ENCODE measurements at regions not wholly inside any gene's neighbourhood (a gene's known extent, or its start where the extent isn't known, plus 50 kb on each side); places are given as distances from the start of the nearest gene placed in this dataset.
"Not testable (repeated sequence)": the region's sequence is repeated elsewhere in the genome, so short reads cannot be mapped to it uniquely, and the experiment has no call there.

DNA sequence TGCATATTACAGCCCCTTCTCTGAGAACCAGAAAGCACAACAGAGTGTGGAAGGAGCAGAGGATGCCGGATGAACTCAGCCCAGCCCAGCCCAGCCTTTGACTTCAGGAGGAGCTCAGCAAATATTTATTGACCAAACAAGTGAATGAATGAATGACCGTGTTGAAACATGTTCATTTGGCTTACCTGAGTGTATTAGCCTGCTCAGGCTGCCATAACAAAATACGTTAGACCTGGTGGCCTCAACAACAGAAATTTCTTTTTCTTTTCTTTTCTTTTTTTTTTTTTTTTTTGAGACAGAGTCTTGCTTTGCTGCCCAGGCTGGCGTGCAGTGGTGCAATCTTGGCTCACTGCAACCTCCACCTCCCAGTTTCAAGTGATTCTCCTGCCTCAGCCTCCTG lies 164.7 kb downstream of the RGS9 start:
- DNase-seq: not testable (repeated sequence)

DNA sequence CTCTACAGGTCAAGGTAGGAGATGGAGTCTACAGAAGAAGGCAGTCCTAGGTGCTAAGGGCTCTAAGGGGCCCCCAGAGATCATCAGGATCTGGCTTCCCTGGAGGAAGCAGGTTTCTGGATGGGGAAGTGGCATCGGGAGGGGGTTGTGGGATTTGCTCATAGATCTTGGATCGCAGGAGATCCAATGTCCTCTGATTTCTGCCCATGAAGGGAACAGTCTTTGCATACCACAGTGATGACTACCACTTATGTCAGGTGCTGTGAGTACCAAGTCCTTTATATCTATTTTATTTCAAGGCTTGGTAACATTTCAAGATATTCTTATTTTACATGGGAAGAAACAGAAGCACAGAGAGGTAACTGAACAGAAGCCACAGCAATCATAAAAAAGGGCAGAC lies 164.0 kb downstream of the RGS9 start:
- DNase-seq: no peak

DNA sequence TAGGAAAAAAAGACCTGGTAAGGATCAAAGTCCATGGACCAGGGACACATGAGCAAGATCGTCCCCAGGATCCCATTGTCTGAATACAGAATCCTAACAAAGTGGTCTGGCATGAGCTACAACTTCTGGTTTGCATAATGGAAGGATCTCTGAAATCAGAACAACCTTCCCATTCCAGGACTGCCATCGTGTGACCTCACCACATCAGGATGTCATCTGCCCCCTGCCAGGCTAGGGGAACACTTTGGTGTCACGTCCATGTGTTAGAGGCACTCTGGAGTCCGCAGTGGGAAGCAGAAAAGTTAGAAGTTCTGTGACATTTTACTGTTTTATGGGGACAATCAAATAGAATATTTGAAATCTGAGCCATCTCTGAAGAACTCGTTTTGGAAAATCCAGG lies 160.7 kb downstream of the RGS9 start:
- DNase-seq: no peak

DNA sequence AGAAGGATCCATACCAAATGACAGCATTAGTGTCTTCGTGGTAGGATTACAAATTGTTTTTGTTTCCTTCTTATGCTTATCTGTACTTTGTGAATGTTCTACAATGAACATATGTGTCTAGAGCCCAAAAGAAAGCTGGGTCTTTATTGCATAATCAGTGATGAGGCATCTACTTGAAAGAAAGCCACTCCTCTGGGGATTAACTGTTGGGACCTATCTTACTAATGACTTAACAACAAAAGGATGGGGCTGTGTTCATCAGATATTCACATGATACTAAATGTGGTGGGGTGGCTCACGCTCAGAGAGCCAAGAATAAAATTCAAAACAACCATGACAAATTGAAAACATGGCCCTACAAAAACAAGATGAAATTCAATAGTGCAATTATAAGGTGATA lies 160.2 kb downstream of the RGS9 start:
- DNase-seq: no peak

DNA sequence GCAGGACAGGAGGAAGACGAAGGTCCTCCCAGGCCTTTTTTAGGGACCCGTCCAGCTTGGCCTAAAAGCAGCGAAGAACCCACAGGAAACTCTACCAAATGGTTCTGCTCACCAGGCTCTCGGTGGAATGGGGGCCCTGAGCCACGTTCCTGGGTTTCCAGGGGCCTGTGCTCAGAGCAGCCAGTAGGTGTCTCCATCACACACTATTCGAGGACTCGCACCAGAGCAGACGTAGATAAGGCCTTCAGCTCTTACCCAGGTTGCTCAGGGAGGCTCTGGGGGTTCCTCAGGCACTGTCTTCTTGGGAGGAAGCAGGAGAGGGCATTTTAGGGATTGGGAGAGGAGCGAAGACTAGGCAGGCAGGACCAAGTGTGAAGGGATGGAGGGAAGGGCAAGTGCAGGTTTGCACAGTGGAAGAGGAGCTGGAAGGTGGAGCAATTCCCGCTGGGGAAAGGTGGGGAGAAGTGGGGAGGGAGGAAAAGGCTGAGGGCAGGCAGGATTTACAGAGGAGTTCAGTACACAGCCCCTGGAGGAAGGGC lies 157.1 kb downstream of the RGS9 start:
- DNase-seq: peak; percentile 82

DNA sequence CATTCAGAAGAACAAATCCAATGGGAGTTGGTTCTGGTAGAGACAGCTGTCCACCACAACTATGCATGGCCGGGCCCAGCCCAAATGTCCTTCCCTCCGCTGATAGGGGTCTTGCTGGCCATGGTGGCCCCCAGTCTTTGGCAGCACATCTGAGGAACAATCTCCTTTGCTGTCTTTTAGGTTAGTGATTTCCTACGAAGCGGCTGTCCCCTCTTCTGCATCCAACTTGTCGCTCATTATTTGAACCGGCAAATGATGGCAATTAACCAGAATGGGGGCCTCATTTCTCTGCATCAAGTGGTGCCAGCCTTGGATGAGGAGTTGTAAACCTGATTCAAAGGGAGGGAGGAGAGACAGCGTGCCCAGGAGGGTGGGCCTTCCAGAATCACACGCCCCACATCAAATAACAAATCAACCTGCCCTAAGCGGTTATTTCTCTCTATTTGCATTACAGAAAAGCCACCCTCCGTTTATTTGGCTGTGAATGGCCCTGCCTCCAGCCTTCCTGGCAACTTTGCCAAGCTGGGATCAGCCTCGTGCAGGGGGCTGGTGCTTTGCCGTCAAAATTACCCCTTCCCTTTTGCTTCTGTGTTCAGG lies 156.5 kb downstream of the RGS9 start:
- no peak for DNase-seq

DNA sequence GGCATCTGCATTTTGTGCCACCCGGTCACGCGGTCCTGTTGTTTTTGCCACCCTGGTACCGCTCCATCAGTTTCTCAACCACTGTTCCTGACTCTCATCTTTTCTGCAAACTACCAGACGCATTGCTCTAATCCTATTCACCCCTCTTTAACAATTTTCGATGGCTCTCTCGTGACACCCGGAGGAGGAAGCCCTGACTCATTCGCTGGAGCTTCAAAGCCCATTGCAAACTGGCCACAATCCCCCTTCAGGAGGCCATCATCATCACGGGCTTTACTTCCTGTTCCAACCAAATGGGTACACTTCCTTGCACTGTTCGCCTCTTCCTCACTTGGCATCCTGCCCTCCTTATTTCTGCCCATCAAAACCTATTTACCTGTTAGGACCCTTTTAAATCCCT lies 155.3 kb downstream of the RGS9 start:
- DNase-seq: no peak

DNA sequence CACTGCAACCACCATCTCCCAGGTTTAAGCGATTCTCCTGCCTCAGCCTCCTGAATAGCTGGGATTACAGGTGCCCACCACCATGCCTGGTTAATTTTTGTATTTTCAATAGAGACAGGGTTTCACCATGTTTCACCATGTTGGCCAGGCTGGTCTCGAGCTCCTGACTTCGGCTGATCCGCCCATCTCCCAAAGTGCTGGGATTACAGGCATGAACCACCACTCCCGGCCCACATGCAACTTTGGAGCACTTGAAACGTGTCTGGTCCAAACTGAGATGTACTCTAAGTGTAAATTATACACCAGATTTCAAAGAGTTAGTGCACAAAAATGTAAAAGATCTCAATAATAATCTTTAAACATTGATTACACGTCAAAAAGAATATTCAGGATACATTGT lies 154.1 kb downstream of the RGS9 start:
- peak; percentile 33 for DNase-seq

DNA sequence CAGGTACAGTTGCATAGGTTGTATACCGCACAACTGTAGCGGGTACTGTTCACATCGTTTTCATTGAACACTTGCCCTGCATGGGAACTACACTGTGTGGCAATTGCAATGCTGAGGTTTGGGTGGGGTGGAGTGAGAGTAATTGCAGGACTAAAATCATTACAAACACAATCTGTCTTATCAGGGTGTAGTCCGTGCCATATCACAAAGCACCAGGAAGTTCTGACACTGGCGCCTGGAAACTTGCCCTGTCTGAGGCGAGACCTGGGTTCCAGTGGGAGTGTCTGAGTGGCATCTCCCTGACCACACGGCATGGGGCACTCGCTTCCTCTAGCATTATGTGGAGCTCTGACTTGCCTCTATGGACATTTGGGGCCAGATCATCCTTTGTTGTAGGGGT lies 153.4 kb downstream of the RGS9 start:
- peak; percentile 35 for DNase-seq

DNA sequence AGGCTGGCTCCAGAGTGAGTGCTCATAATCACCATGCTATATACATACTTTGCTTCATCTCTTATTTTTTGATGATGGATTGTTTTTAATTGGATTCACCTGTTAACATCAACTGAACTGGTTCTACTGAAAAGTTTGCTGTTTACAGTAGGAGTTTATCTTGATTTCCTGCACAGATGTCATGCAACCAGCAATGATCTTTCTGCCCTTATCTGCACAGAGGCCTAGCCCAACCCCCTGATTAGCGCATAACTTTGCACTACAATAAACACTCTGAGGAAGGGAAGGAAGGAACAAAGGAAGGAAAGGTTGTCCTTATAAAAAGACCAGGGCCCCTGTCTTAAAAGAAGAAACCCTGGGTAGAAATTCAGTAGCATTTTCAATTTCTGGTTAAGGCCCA lies 152.9 kb downstream of the RGS9 start:
- no peak for DNase-seq

DNA sequence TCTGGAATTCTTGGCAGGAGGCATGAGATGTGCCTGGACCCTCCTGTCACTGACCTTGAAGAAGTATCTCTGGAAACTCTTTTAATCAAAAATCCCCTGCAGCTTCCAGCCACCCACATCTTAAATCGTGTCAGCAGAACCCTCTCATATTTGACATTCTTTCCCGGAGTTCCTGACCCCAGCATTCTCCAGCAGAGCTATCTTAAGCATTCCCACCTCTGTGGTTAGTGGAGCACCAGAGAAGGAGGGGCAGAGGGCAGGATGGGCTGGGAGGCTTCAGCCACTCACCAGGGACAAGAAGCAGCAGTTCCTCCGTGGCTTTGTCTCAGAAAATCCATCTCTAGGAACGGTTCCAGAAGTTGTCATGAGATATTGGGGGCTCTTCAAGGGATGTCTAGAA lies 149.9 kb downstream of the RGS9 start:
- DNase-seq: no peak

DNA sequence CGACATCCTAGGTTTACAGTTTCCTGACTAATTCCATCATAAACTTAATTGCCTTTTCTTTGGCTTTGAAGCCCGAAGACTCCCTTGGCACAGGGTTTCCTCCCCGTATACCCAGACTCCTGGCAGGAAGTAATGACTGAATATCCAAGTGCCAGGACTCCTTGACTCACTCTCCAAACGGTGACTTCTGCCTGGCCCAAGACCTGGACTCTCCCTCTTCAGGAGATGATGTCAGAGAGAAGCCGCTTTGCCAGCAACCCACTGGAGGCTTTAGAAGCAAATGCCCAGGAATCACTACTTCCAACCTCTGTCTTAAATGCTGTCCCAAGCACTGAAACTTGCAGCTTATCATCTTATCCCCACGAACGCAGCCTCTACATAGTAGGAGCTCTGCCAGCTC lies 146.5 kb downstream of the RGS9 start:
- DNase-seq: no peak

DNA sequence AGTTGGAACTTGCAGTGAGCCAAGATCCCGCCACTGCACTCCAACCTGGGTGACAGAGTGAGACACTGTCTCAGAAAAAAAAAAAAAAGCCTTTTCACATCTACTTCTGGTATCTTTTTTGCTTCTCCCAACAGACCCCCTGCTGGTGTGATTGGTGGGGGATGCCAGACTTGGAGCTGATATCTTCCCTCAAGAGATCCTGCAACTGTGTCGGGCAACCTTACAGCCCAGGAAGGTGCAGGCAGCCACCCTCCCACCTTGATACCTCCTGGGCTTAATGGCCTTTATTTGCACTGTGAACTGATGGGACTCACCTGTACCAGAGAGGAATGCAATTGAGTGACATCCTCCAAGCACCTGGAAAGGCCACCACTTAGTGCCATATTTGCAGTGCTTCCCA lies 142.3 kb downstream of the RGS9 start:
- DNase-seq: no peak

DNA sequence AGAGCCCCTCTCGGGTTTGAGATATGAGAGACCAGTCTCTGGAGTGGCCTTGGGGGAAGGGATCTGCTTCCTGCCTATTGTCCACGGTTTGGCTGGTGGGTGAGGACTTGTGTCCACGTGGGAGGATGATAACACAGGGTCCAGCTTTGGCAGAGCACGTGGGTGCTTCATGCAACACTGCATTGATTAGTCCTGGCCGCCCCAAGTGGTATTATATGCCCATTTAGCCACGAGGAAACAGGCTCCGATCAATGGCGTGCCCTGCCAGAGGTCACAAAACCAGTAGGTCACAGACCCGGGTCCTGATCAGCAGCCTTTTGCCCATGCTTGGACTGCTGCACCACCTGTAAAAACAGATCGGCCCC lies 141.6 kb downstream of the RGS9 start:
- DNase-seq: no peak

DNA sequence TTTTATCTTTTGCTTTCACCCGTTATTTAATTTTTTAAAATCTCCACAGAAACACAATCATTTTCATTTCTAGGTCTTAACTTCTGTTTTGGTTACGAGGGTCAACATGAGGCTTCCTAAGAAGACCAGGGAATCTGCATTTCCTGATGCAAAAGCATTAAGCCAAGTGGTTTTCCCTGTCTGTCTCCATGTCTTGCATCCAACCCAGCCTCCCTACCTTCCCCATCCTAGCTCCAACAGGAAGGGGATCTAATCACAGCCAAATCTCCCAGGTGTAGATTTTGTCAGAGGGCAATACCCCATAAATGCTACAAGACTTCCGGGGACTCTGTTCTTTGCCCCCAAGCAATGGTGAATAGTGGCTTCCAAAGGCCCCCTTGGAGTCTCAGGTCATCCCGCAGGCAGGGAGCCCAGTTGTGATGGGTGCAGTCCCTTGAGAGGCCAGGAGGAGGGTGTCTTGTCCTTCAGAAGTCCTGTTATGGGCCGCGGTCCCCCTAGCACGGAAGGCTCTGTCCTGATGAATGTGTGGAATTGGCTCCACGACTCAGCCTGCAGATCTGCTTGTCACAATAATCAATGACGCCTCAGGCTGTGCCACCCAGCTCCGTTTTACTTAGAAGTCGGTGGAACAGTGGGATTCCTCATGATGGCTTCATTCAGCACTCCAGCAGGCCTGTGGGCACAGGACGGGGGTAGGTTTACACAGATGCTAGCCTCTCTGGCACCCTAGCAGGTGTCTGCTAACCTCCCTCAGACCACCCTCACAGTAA lies 141.1 kb downstream of the RGS9 start:
- DNase-seq: peak; percentile 62

DNA sequence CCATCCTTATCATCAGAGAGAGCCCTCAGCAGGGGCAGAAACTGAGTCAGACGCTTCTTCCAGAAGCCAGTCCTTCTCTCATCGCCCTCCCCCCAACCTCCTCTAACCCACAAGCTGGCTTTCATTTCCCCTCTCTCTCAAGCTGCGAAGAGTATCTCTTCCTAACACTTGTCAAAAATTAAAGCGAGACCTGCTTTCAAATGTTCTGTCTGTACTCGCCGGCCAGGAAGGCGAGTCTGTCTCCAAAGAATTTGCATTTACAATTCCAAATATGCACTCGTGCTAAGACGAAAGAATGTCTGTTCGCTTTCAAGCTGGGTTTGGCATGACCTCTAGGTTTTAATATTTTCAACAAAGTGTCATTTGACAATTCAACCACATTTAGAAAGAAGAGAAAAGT lies 140.4 kb downstream of the RGS9 start:
- no peak for DNase-seq

All from activated CD8-positive, alpha-beta memory T cell treated with anti-CD3 and anti-CD28 coated beads for 24 hours (primary cell).